SKM-1 treated with dmso at 0.1 percent for 144 hours (cell line): ENCODE measurements at regions not wholly inside any gene's neighbourhood (a gene's known extent, or its start where the extent isn't known, plus 50 kb on each side); places are given as distances from the start of the nearest gene placed in this dataset.

Source experiments
- DNase-seq: peaks from one replicate; lab custom pipeline; 2025; ENCODE audit not compliant: unreplicated experiment; lab: John Stamatoyannopoulos, UW

DNA sequence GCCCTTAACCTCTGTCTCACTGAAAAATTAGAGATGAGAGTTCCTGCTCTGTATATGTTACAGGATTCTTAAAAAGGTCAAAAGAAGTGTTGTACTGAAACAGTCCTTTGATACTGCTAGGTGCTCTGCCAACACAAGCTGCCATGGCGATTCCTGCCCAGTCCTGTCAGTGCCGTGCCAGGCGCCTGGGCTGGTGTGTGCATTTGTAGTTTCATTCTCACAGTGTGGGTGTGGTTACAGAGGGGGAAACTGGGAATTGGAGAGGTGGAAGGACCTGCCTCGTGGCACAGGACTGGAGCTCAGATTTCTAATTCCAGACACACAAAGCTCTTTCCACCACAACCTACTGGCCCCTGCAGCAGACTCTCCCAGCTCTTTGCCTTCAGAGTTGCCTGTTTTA lies 122.3 kb upstream of the RAB6C start:
- no peak for DNase-seq

DNA sequence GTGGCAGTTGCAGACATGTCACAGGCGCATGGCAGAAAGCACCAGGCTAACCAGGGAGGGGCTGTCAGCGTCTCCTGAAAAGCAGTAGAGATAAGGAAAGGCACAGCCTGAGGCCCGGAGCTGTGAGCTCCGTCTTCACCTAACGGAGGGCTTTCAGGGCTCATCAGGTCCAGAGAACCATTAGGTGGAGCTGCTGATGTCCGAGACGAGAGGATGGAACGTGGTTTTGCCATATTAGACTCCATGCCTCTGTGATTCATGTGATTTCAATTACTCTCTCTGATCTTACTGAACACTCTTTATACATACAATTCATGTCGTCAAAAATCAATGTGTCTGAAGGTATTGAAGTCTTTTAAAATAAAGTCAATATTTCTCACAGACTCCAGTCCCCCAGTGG lies 120.3 kb upstream of the RAB6C start:
- DNase-seq, result no peak

DNA sequence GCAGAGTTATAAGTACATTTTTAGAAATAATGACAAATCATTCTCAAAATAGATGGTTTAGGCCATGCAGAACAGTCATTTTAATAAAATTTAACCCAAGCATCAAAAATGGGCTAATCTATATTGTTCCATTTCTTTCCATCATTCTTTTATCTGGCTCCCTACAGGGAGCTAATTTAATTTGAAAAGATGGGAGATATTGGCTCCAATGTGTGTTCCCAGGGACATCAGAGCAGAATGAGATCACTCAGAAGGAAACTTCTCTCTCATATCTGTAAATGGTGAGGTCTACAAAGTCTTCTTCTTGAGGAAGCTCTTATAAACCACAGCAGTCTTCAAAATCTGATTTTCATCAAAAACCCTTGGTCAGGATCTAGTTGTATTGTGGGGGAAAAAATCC lies 119.4 kb upstream of the RAB6C start:
- no peak for DNase-seq

DNA sequence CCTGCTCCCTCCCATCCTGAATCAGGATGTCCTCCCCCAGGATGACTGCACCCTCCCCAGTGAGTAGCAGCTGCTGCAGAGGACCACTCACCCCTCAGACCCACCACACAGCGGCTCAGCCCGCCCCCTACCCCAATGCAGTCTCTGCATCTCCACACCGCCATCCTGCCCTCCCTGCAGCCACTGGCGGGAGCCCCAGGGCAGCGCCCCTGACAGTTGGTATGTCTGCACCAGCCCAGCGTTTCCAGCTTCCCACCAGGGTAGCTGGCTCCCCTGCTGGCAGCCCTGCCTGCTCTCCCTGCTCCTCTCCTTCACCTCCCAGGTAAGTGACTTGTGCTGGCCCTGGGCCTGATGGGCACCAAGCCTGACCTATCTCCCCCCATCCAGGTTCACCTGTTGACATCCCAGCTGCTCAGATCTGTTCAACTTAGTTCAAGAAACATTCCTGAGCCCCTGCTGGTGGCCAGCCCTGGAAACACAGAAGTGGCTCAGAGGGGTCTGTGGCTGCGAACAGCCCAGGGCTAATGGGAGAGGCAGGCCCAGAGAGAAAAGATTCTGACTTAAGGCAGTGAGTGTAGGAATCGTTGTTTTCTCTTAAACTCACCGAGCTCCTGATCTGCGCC lies 117.7 kb upstream of the RAB6C start:
- no peak for DNase-seq

DNA sequence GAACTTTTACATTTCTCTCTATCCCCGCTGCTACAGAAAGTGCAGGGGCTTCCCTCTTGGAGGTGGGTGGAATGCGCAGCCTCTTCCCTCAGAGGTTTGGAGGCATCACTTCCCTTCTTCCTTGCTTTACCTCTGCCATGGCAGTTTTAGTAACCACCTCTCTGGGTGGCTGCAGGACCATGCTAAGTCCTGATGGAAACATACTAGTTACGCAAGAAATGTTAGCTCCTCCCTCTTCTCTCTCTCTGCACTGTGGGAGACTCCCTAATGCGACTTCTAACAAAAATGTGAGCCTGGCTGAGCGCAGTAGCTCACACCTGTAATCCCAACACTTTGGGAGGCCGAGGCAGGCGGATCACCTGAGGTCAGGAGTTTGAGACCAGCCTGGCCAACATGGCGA lies 116.8 kb upstream of the RAB6C start:
- DNase-seq, result no peak

DNA sequence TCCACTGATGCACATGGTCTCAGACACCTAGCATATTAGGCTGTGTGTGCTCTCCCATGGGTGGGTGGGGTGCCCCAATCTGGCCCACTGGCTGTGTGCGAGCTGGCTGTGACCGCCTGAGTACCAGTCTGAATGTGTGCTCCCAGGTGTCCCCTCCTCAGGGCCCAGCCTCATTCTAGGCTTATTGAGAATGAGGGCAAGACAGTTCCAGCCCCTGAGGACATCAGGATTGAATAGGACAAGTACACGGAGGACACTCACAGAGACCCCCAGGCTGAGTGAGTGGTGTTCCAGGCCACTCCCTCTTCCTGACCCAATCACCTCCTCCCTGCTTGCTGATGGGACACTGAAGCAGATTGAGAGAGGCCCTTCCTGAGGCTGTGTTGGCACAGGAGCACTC lies 116.1 kb upstream of the RAB6C start:
- no peak for DNase-seq

DNA sequence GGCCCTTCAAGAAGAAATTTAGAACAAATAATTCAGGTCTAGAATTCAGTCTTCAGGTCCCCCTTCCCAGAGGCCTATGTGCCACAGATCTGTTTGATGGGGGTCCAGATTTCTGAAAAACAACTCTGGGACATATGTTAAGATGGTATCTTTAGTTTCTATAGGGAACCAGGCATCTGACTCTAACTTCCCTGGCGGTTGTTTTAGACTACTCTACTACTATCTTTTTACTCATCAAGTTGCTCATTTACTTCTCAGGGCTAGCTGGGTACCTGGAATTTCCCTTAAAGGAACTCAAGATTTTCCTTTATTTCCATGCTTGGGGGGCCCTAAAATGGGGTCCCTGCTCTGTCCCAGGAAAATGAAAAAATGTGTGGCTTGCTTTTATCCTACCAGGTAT lies 114.7 kb upstream of the RAB6C start:
- DNase-seq, result no peak

DNA sequence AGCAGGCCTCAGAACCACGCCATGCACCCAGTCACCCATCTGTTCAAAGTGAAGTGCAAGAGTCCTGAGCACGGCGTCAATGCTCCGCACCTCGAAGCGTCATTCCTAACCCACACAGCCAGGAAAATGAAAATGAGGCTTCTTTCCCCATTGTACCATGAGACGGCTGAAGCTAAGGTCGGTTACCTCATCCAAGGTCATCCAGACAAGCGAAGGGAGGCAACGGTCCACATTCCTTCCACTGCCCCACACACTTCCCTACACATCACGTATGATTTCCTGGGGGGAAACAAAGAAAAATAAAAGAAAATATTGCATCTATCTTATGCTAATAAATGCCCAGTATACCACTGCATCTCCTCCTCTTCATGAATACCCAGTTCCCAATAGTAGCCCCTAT lies 113.5 kb upstream of the RAB6C start:
- DNase-seq, result no peak

DNA sequence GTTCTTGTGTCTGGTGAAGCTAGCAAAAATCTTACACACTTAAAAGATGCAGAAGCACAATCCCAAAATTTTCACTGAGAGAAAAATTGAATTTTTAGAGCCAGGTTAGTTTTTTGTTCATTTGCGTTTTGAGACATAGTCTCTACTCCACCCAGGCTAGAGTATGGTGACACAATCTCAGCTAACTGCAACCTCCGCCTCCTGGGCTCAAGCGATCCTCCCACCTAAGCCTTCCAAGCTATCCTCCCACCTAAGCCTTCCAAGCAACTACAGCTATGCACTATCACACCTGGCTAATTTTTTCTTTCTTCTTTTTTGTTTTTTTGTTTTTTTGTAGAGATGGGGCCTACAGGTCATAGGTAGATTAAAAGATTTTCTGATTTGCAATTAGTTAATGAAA lies 113.1 kb upstream of the RAB6C start:
- DNase-seq, result no peak

DNA sequence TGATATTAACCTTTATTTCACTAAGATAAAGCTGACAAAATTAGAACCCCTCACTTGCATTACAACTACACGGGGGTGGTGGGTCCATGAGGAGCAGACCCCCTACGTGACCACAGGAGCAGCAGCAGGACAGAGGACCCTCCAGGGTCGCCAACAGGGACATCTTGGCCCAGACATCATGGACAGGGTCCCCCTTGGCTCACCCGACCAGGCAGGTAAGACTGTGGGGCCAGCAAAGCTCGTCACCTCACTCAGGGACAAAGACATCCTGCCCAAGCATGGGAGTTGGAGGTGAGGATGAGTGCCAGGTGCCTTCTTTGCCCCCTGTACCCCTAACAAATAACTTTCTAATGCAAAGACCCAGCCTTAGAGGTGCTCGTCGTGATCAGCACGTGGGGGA lies 111.3 kb upstream of the RAB6C start:
- DNase-seq, result no peak

DNA sequence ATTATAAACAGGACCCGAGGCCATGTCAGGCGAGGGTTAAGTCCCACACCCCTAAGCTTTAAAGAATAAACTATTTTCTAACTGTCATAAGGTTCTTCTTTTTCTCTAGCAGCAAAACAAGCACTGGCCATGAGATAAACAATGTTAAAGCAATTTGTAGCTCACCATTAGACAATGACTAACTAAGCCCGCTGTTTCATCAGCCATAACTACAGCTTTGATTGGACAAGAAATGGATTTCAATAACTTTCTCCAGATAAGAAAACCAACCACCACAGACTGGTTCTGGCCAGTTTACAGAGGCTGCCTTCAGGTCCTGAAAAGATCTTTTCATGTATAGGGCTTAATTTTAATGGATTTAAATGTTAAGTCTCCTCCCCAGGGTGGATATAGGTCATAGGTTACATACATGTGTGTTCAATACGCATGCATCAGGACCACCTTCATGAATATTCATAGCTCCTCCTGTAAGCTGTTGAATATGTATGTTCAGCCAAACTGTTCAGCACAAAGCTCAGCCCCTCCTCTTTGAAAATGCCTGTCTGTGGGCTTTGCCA lies 108.7 kb upstream of the RAB6C start:
- no peak for DNase-seq

DNA sequence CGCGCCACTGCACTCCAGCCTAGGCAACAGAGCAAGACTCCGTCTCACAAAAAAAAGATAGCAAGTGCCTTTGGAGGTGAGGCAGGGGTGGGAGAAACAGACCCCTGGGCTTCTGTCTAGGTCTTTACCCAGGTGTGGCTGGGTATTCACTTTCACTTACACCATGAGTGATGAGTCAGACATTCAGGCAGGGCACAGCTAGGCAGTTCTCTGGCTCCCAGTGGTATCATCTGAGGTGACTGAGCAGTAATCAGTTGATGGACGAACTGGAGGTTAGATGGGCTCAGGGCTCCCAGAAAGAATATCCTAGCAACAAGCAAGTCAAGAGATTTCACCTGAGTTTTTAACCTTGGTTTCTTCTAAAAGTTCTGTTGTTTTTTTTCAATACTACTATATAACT lies 107.0 kb upstream of the RAB6C start:
- no peak for DNase-seq

DNA sequence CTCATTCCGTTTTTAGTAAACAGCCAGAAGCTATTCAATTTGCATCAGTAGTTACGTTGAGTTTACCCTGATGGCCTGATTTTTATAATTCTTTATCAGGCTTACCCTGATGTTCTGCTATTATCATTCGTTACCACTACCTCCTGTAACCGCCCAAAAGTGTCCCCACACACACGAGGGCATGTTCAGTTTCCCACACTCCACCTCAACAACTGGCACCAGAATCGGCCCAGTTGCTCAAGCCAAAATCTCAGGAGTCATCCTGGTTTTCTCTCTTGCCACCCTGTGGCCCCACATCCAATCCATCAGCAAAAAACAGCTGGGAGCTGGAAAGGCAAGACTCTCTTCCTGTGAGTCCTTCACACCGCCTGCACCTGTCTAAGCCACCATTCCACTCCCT lies 102.9 kb upstream of the RAB6C start:
- no peak for DNase-seq

DNA sequence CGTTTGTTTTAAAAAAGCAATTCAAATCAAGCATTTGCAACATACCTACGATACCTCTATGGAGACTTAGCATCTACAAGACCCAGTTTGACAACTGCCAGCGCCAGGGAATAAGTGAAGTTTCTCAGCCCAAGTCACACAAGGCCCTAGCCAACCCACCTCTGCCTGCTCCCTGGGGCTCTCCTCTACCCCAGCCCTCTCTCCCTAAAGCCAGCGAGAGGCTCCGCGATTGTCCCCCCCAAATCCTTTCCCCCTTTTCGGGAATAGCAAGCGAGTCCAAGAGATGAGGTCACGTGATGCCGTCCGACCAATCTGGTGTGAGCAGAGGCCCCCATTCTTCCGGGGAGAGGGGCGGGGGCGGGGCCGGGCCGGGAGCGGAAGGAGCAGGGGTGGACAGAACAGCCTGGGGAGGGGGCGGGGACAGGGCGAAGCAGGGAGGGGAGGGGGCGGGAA lies 102.2 kb upstream of the RAB6C start:
- peak; percentile 48 for DNase-seq

DNA sequence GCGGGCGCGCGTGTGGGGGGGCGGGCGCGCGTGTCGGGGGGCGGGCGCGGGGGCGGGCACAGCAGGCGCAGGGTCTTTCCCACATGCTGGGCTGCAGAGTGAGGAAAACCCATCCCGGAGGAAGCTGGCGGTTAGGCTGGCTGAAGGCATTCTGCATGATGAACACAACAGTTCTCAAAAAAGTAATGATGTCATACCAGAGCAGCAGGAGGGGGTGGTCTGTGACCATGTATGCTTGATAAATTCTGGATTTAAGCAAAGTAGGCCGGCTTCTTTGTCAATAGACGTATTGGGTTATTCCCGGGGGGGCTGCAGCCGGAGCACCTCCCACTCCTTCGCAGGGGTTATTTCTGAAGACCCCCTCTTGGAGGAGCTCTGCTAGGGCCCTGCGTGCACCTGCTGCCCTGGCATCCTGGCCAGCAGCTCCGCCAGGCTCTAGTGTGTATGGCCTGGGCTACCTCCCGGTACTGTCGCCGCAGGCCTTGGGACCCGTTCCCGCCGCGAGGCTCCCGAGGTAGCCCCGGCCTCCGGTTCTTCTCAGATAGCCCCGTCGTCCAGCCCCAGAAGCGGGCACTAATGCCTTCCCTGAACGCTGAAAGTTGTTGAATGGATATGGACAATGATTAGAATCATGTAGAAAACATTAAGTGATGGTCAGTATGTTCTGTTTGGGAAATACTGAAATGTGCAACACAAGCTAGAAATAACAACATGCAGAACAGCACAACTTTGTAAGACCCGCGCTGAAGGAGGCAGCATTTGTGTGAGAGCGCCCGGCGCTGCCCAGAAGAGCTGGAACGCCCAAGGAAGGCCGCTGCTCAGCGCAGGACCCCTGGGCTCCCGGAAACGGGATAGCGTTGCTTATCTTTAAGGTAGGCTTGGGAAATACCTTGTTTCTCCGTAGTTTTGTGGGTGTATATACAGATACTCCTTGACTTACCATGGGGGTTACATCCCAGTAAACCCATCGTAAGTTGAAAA lies 101.4 kb upstream of the RAB6C start:
- DNase-seq, result no peak

DNA sequence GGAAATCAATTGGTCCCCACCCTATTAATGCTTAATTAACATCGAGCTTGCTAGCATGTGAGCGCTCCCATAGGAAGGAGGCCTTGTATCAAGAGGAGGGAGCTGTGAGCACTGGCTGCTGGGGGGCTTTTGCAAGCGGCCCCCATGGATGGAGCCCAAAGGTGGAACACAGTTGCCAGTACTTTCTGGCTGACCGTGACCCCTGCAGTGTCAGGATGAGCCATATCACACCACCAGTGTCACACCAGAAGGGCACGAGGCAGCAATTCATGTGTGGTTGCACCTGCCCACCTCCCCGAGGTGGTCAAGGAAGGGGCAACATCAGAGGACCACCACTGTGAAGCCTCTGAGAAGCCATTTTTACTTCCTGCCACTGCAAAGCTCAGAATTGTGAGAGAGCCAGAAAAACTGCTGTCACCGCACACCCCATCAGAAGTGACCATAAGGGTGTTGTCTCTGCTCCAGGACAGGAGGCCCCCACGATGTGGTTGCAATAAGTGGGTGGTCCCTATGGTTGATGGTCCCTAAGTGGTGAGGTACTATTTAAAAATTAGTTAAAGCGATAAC lies 99.8 kb upstream of the RAB6C start:
- no peak for DNase-seq

DNA sequence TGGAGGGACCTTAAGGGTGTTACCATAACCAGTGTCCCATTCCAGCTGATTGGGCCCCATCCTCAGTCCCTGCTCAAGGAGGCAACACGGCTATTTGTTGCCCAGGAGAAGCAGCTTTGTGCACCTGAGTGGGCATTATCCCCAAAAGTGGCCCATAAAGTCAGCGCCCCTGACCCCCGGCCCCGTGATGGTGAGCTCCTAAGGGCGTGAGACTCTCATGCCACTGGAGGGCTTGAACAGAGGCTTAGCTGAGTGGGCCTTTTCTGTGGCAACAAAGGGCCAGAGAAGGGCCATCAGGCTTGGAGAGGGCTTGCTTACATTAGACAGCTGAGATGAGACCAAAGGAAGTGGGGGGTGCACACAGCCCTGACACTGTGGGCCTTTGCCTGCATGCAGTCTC lies 99.2 kb upstream of the RAB6C start:
- no peak for DNase-seq

DNA sequence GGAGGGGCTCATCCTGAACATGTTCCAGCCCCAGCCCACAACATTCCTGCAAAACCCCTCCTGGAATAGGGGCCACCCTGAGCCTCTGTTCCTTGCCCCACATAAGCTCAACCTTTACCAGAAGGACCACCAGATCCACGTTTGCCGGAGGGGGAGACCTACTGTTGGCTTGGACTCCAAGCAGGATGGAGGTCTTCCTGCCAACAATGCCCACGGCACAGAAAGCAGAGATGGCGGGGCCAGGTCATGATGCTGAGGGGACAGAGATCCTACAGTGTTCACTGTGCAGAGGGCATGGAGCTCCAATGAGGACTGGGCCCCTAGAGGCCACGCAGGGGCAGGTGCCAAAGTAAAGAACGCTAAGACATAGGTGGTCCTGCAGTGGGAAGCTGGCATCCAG lies 98.5 kb upstream of the RAB6C start:
- no peak for DNase-seq

DNA sequence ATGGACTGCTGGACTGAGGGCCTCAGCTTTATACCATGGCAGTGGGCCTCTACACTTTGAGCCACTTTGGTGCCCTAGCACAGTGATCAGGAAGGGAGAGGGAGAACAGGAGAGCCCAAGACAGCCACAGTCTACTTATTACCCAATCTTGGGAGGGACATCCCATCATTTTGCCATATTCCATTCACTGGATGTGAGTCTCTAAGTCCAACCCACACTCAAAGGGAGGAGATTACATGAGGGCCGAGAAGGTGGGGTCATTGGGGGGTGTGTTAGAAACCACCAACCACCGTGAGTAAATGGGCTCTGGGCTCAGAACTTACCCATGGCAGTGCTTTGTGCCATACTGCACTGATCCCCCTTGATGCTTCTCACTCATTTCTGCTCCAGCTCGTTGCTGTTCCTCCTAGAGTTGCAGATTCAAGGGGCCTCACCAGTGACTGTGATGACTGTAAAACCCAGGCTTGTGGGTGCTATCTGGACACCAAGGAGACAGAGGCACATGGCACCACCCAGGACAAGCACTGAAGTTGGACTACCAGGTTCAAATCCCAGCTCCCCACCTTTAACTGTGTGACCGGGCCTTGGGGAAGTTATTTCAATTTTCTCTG lies 97.6 kb upstream of the RAB6C start:
- DNase-seq, result no peak

DNA sequence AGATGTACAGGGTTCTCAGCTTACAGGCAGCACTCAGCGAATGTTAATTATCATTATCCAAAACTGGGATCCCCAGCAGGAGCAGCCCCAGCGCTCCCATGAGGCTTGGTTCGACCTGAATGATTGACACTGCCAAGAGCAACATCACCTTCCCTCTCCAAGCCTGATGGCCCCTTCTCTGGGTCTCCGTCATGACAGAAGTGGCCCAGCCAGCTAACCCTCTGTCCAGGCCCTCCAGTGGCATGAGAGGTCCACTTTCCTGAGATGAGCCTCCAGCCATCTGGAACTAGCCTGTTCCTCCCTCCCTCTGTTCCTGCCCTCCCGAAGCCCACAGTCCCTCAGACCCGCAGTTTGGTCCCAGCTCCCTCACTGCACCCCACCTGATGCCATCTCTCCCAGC lies 97.0 kb upstream of the RAB6C start:
- no peak for DNase-seq

DNA sequence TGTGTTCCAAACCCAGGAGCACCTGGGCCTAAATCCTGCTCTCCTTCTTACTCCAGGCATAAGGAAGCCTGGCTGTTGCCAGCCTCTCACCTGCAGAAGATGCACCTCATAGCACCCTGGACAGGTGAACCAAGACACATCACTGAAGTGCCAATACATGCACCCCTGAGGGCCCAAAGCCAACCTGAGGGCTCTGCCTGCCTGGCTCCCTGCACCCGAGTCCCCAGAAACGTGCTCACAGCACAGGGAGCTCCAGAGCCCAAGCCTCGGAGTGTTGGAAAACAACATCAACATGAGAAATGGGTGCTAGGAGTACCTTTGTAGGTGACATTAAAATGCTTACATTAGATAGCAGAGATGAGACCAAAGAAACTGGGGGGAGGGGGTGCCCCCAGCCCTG lies 96.3 kb upstream of the RAB6C start:
- DNase-seq, result no peak
